Thoracic aorta (tissue), 2 donors: ENCODE measurements at regions not wholly inside any gene's neighbourhood (a gene's known extent, or its start where the extent isn't known, plus 50 kb on each side); places are given as distances from the start of the nearest gene placed in this dataset.

Experiments used
- ATAC-seq: fragments of 150-250 bp; one replicate; pipeline ENCODE4 v1.8.0; 2017; ENCODE audit warnings: low read depth; ENCODE audit not compliant: insufficient number of reproducible peaks, low FRiP score
- DNase-seq: peaks from one replicate; pipeline ENCODE4 v3.0.0-alpha.2; 2020; ENCODE audit warnings: low spot score
- H3K27ac ChIP-seq, 2 donors: fragments of 200-600 bp; sonication (generic); 1 replicate in 1 of 2; 2 replicates in 1 of 2; pipeline ENCODE4 v1.5.1; 2016; ENCODE audit warnings: mild to moderate bottlenecking in 2 of 2, moderate library complexity in 2 of 2
- H3K27me3 ChIP-seq: fragments of 200-600 bp; sonication (generic); replicated peaks from 2 replicates; pipeline ENCODE4 v1.6.0; 2016; ENCODE audit warnings: mild to moderate bottlenecking; ENCODE audit not compliant: insufficient read depth
- H3K36me3 ChIP-seq: fragments of 200-600 bp; sonication (generic); one replicate; pipeline ENCODE4 v1.5.1; 2016
- H3K4me1 ChIP-seq, 2 donors: fragments of 200-600 bp; sonication (generic); 1 replicate in 1 of 2; 2 replicates in 1 of 2; pipeline versions ENCODE4 v1.5.1 to v1.6.0; 2016; ENCODE audit warnings: low read depth in 2 of 2, mild to moderate bottlenecking in 1 of 2; ENCODE audit not compliant: control insufficient read depth in 1 of 2
- H3K4me3 ChIP-seq: fragments of 200-600 bp; sonication (generic); 2 replicates; pipeline ENCODE4 v1.5.1; 2016; ENCODE audit warnings: mild to moderate bottlenecking
- H3K9me3 ChIP-seq: fragments of 200-600 bp; sonication (generic); 2 replicates; pipeline ENCODE4 v1.5.1; 2016
- TF ChIP-seq, protein P1 (sequence below): fragments of 200-600 bp; sonication (generic); IDR thresholded peaks from one replicate; pipeline ENCODE4 v1.5.1; 2019; ENCODE audit warnings: antibody characterized with exemption

GRCh38 chr10:130571674-130572073 is 435.5 kb downstream of the GLRX3 start:
- Histone ChIP-seq H3K27ac (no peak overlapping the region), H3K4me3 (no peak overlapping the region), H3K9me3 (no peaks in the 10 kb centered on the region), H3K27me3 (no peaks in the 10 kb centered on the region), H3K36me3 (no peaks in the 10 kb centered on the region), H3K4me1 (no peaks in the 10 kb centered on the region)
- no peak for ATAC-seq
- no peak for DNase-seq
- TF ChIP-seq, protein P1, sequence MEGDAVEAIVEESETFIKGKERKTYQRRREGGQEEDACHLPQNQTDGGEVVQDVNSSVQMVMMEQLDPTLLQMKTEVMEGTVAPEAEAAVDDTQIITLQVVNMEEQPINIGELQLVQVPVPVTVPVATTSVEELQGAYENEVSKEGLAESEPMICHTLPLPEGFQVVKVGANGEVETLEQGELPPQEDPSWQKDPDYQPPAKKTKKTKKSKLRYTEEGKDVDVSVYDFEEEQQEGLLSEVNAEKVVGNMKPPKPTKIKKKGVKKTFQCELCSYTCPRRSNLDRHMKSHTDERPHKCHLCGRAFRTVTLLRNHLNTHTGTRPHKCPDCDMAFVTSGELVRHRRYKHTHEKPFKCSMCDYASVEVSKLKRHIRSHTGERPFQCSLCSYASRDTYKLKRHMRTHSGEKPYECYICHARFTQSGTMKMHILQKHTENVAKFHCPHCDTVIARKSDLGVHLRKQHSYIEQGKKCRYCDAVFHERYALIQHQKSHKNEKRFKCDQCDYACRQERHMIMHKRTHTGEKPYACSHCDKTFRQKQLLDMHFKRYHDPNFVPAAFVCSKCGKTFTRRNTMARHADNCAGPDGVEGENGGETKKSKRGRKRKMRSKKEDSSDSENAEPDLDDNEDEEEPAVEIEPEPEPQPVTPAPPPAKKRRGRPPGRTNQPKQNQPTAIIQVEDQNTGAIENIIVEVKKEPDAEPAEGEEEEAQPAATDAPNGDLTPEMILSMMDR, result no peak

DNA sequence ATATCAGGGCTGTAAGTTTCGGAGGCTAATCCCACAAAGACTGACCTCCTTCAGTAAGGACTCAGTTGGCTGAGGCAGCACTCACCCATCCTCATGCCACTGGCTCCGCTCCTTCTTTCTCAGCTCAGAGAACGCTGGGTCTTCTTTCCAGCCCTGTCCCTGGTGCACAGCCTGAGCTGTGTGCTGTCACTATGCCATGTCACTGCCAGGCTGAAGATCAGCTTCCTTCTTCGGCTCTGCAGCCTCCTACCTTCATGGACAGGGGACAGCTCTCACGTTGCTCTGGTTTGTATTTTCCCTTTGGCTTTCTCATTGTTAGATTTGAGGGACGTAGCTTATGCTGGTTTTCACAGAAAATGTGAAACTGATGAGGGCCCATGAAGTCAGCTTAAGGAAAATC is 437.3 kb downstream of the GLRX3 start:
- ATAC-seq, result no peak
- no peaks in the 10 kb centered on the region for H3K36me3 ChIP-seq
- H3K9me3 ChIP-seq, result no peaks in the 10 kb centered on the region
- DNase-seq, result no peak
- H3K4me3 ChIP-seq, result no peak overlapping the region
- no peaks in the 10 kb centered on the region for H3K27me3 ChIP-seq
- no peaks in the 10 kb centered on the region for H3K4me1 ChIP-seq
- TF ChIP-seq, protein P1, result no peak
- H3K27ac ChIP-seq, result no peak overlapping the region

- DNase-seq, result no peak
- TF ChIP-seq, protein P1, result no peak
Measured at GRCh38 chr10:130575756-130576285, 439.6 kb downstream of the GLRX3 start.

GRCh38 chr10:130576427-130576826 is 440.2 kb downstream of the GLRX3 start:
- no peaks in the 10 kb centered on the region for H3K4me1 ChIP-seq
- no peak overlapping the region for H3K4me3 ChIP-seq
- DNase-seq (no peak), ATAC-seq (no peak)
- TF ChIP-seq, protein P1, result no peak
- no peaks in the 10 kb centered on the region for H3K9me3 ChIP-seq
- no peaks in the 10 kb centered on the region for H3K36me3 ChIP-seq
- no peak overlapping the region for H3K27ac ChIP-seq
- H3K27me3 ChIP-seq, result no peaks in the 10 kb centered on the region

More at GRCh38 chr10:130575756-130576285, 439.6 kb downstream of the GLRX3 start:
- no peak for ATAC-seq
- no peaks in the 10 kb centered on the region for H3K27me3 ChIP-seq
- H3K27ac ChIP-seq, result no peak overlapping the region
- H3K36me3 ChIP-seq, result no peaks in the 10 kb centered on the region
- no peaks in the 10 kb centered on the region for H3K4me1 ChIP-seq
- no peak overlapping the region for H3K4me3 ChIP-seq
- no peaks in the 10 kb centered on the region for H3K9me3 ChIP-seq

DNA sequence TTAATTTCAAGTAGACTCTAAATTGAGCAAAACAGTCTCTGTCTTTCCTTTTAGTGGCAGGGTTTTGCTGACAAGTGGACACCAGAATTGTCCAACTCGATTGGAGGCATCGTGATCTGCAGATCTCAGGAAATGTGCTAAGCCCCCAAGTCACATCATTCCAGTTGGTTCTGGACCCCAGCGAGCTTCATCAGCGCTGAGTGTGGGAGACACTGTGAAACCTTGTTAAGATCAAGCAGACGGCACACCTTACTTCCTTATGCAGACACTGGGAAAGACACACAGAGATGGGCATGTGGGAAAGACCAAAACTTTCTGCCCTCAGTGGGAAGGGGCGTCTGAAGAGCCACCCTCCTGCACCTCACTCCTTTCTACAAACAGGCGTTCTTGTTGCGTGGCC is 440.8 kb downstream of the GLRX3 start:
- H3K4me3 ChIP-seq, result no peak overlapping the region
- H3K4me1 ChIP-seq, result no peaks in the 10 kb centered on the region
- ATAC-seq, result no peak
- no peak for DNase-seq
- TF ChIP-seq, protein P1, result no peak
- H3K27ac ChIP-seq, result no peak overlapping the region
- H3K9me3 ChIP-seq, result no peaks in the 10 kb centered on the region
- no peaks in the 10 kb centered on the region for H3K27me3 ChIP-seq
- H3K36me3 ChIP-seq, result no peaks in the 10 kb centered on the region
